ENCODE measurements at regions not wholly inside any gene's neighbourhood (a gene's known extent, or its start where the extent isn't known, plus 50 kb on each side); places are given as distances from the start of the nearest gene placed in this dataset.

- peaks cover 8 to 17% of the 10 kb centered on the region in 2 donors for H3K9me3 ChIP-seq
- TF ChIP-seq CTCF (IDR thresholded peaks at IDR 0.05) (no peak), POLR2A (IDR thresholded peaks at IDR 0.05) (no peak), POLR2AphosphoS5 (IDR thresholded peaks at IDR 0.05) (no peak)
- H3K27ac ChIP-seq: no peak overlapping the region
- H3K4me1 ChIP-seq: no peaks in the 10 kb centered on the region
- H3K4me3 ChIP-seq: no peak overlapping the region
- no peak for DNase-seq (ENCODE audit: low spot score in 2 of 2)
- H3K36me3 ChIP-seq: no peaks in the 10 kb centered on the region
- intact Hi-C loops (cut with DNase I; ENCODE audit: low total_unique reads): no loop called here
- no peaks in the 10 kb centered on the region for H3K27me3 ChIP-seq
Measured at GRCh38 chr10:130400890-130401289, 264.7 kb downstream of the GLRX3 start.

GRCh38 chr10:130401860-130402765, 265.9 kb downstream of the GLRX3 start:
- no peak for DNase-seq (ENCODE audit: low spot score in 2 of 2)
- no peak overlapping the region for H3K27ac ChIP-seq
- TF ChIP-seq POLR2A (IDR thresholded peaks at IDR 0.05): no peak
- no peak for TF ChIP-seq CTCF (IDR thresholded peaks at IDR 0.05)
- no peak for TF ChIP-seq POLR2AphosphoS5 (IDR thresholded peaks at IDR 0.05)
- no peaks in the 10 kb centered on the region for H3K27me3 ChIP-seq
- peaks cover 0 to 5% of the 10 kb centered on the region in 2 donors for H3K9me3 ChIP-seq
- H3K36me3 ChIP-seq: no peaks in the 10 kb centered on the region
- no peak overlapping the region for H3K4me3 ChIP-seq
- intact Hi-C loops (cut with DNase I; ENCODE audit: low total_unique reads): no loop called here
- H3K4me1 ChIP-seq: no peaks in the 10 kb centered on the region

GRCh38 chr10:130403153-130404075, 267.2 kb downstream of the GLRX3 start:
- Histone ChIP-seq H3K27me3 (no peaks in the 10 kb centered on the region), H3K27ac (no peak overlapping the region), H3K36me3 (no peaks in the 10 kb centered on the region), H3K4me1 (no peaks in the 10 kb centered on the region), H3K9me3 (no peaks in the 10 kb centered on the region), H3K4me3 (no peak overlapping the region)
- peak in 1 of 2 donors; percentile 33 for DNase-seq (ENCODE audit: low spot score in 2 of 2)
- intact Hi-C loops (cut with DNase I; ENCODE audit: low total_unique reads): no loop called here
- TF ChIP-seq POLR2AphosphoS5 (IDR thresholded peaks at IDR 0.05) (no peak), POLR2A (IDR thresholded peaks at IDR 0.05) (no peak), CTCF (IDR thresholded peaks at IDR 0.05) (no peak)

GRCh38 chr10:130404476-130405055, 268.4 kb downstream of the GLRX3 start:
- no peaks in the 10 kb centered on the region for H3K36me3 ChIP-seq
- no peaks in the 10 kb centered on the region for H3K9me3 ChIP-seq
- no peak overlapping the region for H3K27ac ChIP-seq
- H3K4me3 ChIP-seq: no peak overlapping the region
- H3K4me1 ChIP-seq: no peaks in the 10 kb centered on the region
- no peaks in the 10 kb centered on the region for H3K27me3 ChIP-seq
- TF ChIP-seq POLR2AphosphoS5 (IDR thresholded peaks at IDR 0.05) (no peak), CTCF (IDR thresholded peaks at IDR 0.05) (no peak), POLR2A (IDR thresholded peaks at IDR 0.05) (no peak)
- intact Hi-C loops (cut with DNase I; ENCODE audit: low total_unique reads): no loop called here
- no peak for DNase-seq (ENCODE audit: low spot score in 2 of 2)
